Neural cell (in vitro differentiated cells): ENCODE measurements at regions not wholly inside any gene's neighbourhood (a gene's known extent, or its start where the extent isn't known, plus 50 kb on each side); places are given as distances from the start of the nearest gene placed in this dataset.

Experiments used
- H2AFZ ChIP-seq: fragments of 200-600, 300-800 bp; sonication (generic), shearing (Covaris generic); 2 replicates; pipeline ENCODE4 v1.6.0; 2014; ENCODE audit warnings: low read depth, mild to moderate bottlenecking, antibody characterized with exemption, low read length, moderate library complexity
- H3F3A ChIP-seq: fragments of 200-600 bp; shearing (Covaris generic); 2 replicates; pipeline ENCODE4 v1.6.1; 2016; ENCODE audit warnings: mild to moderate bottlenecking, moderate library complexity, mixed read lengths, antibody characterized with exemption, low read length; ENCODE audit not compliant: insufficient read depth, poor library complexity, severe bottlenecking
- H3K27ac ChIP-seq: fragments of 200-600, 300-800 bp; sonication (generic), shearing (Covaris generic); 2 replicates; pipeline ENCODE4 v1.5.1; 2014; ENCODE audit warnings: mild to moderate bottlenecking, low read length, moderate library complexity
- H3K27me3 ChIP-seq: fragments of 300-800, 200-600 bp; sonication (generic), shearing (Covaris generic); 2 replicates; pipeline ENCODE4 v1.6.0; 2014; ENCODE audit warnings: mild to moderate bottlenecking, low read depth, low read length, moderate library complexity; ENCODE audit not compliant: insufficient read depth
- H3K36me3 ChIP-seq: fragments of 300-800, 200-600 bp; sonication (generic), shearing (Covaris generic); 2 replicates; pipeline ENCODE4 v1.5.1; 2014; ENCODE audit warnings: mild to moderate bottlenecking, antibody characterized with exemption, low read length, moderate library complexity; ENCODE audit not compliant: insufficient read depth
- H3K4me2 ChIP-seq: fragments of 300-800, 200-600 bp; sonication (generic), shearing (Covaris generic); 2 replicates; pipeline ENCODE4 v1.6.0; 2014; ENCODE audit warnings: mild to moderate bottlenecking, low read length
- H3K4me3 ChIP-seq: fragments of 300-800, 200-600 bp; sonication (generic), shearing (Covaris generic); 2 replicates; pipeline ENCODE4 v1.5.1; 2014; ENCODE audit warnings: mild to moderate bottlenecking, low read length, moderate library complexity
- H3K79me2 ChIP-seq: fragments of 200-600 bp; shearing (Covaris generic); replicated peaks from 2 replicates; pipeline ENCODE4 v1.6.0; 2014; ENCODE audit warnings: mild to moderate bottlenecking, low read length, moderate library complexity; ENCODE audit not compliant: insufficient read depth
- H3K9ac ChIP-seq: fragments of 300-800, 200-600 bp; sonication (generic), shearing (Covaris generic); 2 replicates; pipeline ENCODE4 v1.6.1; 2016; ENCODE audit warnings: mild to moderate bottlenecking, low read length, mixed read lengths
- H3K9me2 ChIP-seq: fragments of 200-600 bp; shearing (Covaris generic); 2 replicates; pipeline ENCODE4 v1.6.1; 2016; ENCODE audit warnings: mild to moderate bottlenecking, low read length, mixed read lengths; ENCODE audit not compliant: insufficient read depth
- H3K9me3 ChIP-seq: fragments of 200-600, 300-800 bp; sonication (generic), shearing (Covaris generic); 2 replicates; pipeline ENCODE4 v1.6.1; 2016; ENCODE audit warnings: mild to moderate bottlenecking, mixed run types, low read length, moderate library complexity, mixed read lengths
- H4K20me1 ChIP-seq: fragments of 200-600 bp; shearing (Covaris generic); 2 replicates; pipeline ENCODE4 v1.6.1; 2016; ENCODE audit warnings: mild to moderate bottlenecking, mixed run types; ENCODE audit not compliant: insufficient read depth
- CTCF ChIP-seq: fragments of 450-650 bp; IDR thresholded peaks from 2 replicates; pipeline ENCODE4 v1.5.1; 2014; ENCODE audit warnings: antibody characterized with exemption, mild to moderate bottlenecking, moderate library complexity; ENCODE audit not compliant: poor library complexity, severe bottlenecking
- EP300 ChIP-seq: fragments of 450-650 bp; conservative IDR thresholded peaks from 2 replicates; pipeline ENCODE4 v1.6.1; 2014; ENCODE audit warnings: antibody characterized with exemption, mild to moderate bottlenecking, moderate library complexity; ENCODE audit not compliant: poor library complexity, severe bottlenecking
- EZH2 ChIP-seq: fragments of 200-600, 300-800 bp; shearing (Covaris generic), sonication (generic); IDR thresholded peaks from 2 replicates; pipeline ENCODE4 v1.6.1; 2014; ENCODE audit warnings: antibody characterized with exemption, low read length, borderline replicate concordance, mild to moderate bottlenecking; ENCODE audit not compliant: insufficient read depth, poor library complexity, severe bottlenecking
- MXI1 ChIP-seq: fragments of 450-650 bp; conservative IDR thresholded peaks from 2 replicates; pipeline ENCODE4 v1.6.1; 2014; ENCODE audit warnings: antibody characterized with exemption, mild to moderate bottlenecking; ENCODE audit not compliant: poor library complexity, severe bottlenecking
- POLR2AphosphoS5 ChIP-seq: IDR thresholded peaks from 2 replicates; pipeline ENCODE4 v1.6.1; 2012
- RAD21 ChIP-seq: fragments of 450-650 bp; conservative IDR thresholded peaks from 2 replicates; pipeline ENCODE4 v1.6.1; 2014; ENCODE audit warnings: antibody characterized with exemption, mild to moderate bottlenecking, moderate library complexity
- REST ChIP-seq: IDR thresholded peaks from 2 replicates; pipeline ENCODE4 v1.6.1; 2012; ENCODE audit warnings: borderline replicate concordance
- SMC3 ChIP-seq: fragments of 450-650 bp; conservative IDR thresholded peaks from 2 replicates; pipeline ENCODE4 v1.6.1; 2014; ENCODE audit warnings: antibody characterized with exemption, mild to moderate bottlenecking, moderate library complexity; ENCODE audit not compliant: poor library complexity
- TAF1 ChIP-seq: IDR thresholded peaks from 2 replicates; pipeline ENCODE4 v1.6.1; 2012; ENCODE audit warnings: low read depth

- H3K9ac ChIP-seq, result peak overlapping the region; percentile 87
- H3K4me2 ChIP-seq, result no peak overlapping the region
- no peaks in the 10 kb centered on the region for H3K36me3 ChIP-seq
- no peaks in the 10 kb centered on the region for H3K9me2 ChIP-seq
- H4K20me1 ChIP-seq, result no peaks in the 10 kb centered on the region
- H3K79me2 ChIP-seq, result no peaks in the 10 kb centered on the region
- TF ChIP-seq EZH2 (no peak), POLR2AphosphoS5 (no peak), SMC3 (no peak), TAF1 (no peak), EP300 (no peak), MXI1 (no peak), RAD21 (no peak), REST (no peak), CTCF (no peak)
- H3K27me3 ChIP-seq, result no peaks in the 10 kb centered on the region
- H3K9me3 ChIP-seq, result no peaks in the 10 kb centered on the region
- H2AFZ ChIP-seq, result no peak overlapping the region
- H3F3A ChIP-seq, result no peaks in the 10 kb centered on the region
- H3K27ac ChIP-seq, result peak overlapping the region; percentile 30
- peak overlapping the region; percentile 79 for H3K4me3 ChIP-seq
These were observed 58.3 kb upstream of the ACOT11 start for GRCh38 chr1:54489627-54490250.

- Histone ChIP-seq H3K27me3 (no peaks in the 10 kb centered on the region), H3K4me3 (peak overlapping the region; percentile 79), H3K9me3 (no peaks in the 10 kb centered on the region), H3K36me3 (no peaks in the 10 kb centered on the region), H3K9me2 (no peaks in the 10 kb centered on the region), H3F3A (no peaks in the 10 kb centered on the region), H3K9ac (peak overlapping the region; percentile 87), H2AFZ (no peak overlapping the region), H3K27ac (peak overlapping the region; percentile 87), H4K20me1 (no peaks in the 10 kb centered on the region), H3K4me2 (peak overlapping the region; percentile 92), H3K79me2 (no peaks in the 10 kb centered on the region)
- TF ChIP-seq EZH2 (no peak), REST (peak; percentile 56), POLR2AphosphoS5 (peak; percentile 23), CTCF (peak; percentile 98), MXI1 (peak; percentile 64), SMC3 (peak; percentile 90), EP300 (no peak), RAD21 (peak; percentile 95), TAF1 (no peak)
These were observed 59.0 kb upstream of the ACOT11 start for GRCh38 chr1:54488779-54489626.
